GM18867 (cell line): ENCODE measurements at regions not wholly inside any gene's neighbourhood (a gene's known extent, or its start where the extent isn't known, plus 50 kb on each side); places are given as distances from the start of the nearest gene placed in this dataset.
"Not testable (repeated sequence)": the region's sequence is repeated elsewhere in the genome, so short reads cannot be mapped to it uniquely, and the experiment has no call there.

Experiments
- ATAC-seq: cut with Tn5 transposase; IDR thresholded peaks from one replicate; pipeline ENCODE4 v1.9.1; 2021; ENCODE audit warnings: mild to moderate bottlenecking, moderate library complexity; ENCODE audit not compliant: unreplicated experiment

DNA sequence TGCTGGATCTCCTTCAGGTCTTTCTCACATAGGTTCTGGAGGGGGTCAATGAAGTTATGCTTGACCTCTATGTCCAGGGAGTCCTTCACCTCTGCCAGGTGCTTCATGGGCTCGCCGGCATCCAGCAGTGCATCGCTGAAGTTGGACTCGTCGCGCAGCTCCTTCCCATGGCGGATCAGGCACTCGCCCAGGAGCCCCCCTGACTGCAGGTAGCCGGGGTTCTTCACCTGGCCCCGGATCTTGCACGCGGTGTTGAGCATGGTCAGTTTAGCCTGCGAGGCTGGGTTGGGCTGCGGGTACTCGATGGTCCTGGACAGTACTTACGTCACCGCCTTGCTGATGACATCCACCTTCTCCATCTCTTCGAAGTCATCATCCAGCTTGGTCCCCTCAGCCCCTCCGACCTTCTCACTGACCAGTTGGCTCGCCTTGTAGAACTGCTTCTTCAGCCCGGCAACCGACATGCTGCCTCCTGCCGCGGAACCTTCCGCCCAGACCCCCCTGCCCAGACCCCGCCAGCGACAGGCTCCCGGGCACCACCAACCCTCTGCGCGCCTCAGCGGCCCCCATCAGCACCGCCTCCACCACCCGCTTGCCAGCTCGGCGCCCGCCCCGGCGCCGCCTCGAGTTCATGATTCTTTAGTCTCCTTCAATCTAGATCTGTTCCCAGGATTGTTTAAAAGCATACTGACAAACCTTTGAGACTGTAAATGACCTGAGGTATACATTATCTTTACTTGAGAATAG is 99.8 kb downstream of the KPNA2 start:
- no peak for ATAC-seq

DNA sequence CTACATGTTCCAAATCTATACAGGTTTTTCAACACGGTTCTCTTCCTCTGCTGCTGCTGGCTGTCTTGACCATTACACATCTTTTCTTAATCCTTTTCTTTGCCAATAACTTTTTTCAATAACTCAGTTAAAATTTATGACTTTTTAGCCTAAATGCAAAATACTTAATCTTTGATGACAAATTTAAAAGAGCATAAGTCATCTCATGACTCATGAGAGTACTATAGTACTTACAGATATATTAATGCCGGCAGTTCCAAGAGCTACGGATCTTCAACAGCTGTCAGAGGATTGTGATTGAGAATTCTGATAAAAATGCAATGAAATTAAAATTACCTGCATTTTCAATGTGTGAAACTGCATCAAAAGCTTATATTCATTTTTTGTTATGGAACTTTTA is 105.5 kb downstream of the KPNA2 start:
- ATAC-seq, result no peak

DNA sequence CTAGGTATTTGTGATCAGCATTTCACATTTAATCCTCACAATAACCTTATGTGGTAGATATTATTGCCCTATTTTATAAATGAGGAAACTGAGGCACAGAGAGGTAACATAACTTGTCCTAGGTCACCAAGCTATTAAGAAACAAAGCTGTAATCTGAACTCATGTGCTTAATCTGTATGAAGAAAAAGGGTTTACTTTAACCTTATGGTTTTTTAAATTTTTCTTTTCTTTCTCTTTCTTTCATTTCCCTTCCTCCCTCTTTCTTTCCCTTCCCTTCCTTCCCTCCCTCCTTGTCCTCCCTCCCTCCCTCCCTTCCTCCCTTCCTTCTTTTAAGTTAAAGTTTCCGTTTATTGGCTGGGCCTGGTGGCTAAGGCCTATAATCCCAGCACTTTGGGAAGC is 105.2 kb upstream of the AMZ2 start:
- no peak for ATAC-seq

DNA sequence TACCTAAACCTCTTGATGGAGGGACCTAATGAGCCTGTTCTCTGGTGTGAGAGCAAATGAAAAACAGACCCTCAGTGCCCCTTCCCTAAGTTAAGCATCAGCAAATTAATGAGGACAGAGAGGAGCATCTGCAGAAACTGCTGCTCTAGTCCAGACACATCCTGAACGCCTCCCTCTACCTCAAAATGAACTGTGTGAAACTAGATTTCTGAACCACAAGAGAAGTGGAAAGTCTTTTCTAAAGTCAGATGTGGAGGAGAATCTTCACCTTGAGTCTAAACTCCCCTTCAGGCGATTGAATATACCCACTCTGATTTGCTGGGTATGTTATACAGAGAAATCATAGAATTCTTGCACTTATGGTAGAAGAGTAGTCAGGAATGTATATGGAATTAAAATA is 104.4 kb upstream of the AMZ2 start:
- no peak for ATAC-seq

DNA sequence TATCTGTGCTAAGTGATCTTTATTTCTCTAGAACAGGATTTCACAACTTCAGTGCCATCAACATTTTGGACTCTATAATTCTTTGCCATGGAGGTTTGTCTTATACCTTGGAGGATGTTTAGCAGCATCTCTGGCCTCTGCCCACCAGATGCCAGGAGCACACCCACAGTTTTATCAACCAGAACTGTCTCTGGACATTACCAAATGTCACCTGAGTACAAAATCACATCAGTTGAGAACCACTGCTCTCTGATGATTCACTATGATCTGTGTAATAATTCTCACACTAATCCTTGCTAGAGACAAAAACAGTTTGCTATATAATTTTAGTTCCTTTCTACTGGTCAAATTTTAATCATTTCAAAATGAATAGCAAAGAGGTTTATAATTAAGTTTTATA is 102.8 kb upstream of the AMZ2 start:
- ATAC-seq, result no peak

DNA sequence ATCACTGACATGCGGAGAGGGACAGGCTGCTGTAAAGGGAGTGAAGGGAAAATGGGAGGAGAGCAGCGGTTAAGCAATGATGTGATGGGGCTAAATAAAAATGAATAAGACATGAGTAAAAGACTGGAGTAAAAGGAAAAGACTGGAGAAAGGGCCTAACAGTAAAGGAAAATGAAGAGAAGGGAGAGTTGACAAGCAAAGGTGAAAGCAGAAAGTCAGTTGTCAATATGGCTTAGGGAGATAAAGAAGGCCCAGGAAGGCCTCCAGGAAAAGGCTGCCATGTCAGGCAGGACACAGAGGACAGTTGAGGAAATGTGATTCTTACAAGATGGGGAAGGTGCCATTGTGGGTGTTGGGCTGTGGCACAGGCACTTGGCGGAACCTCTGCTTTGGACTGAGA is 98.9 kb upstream of the AMZ2 start:
- ATAC-seq, result no peak

DNA sequence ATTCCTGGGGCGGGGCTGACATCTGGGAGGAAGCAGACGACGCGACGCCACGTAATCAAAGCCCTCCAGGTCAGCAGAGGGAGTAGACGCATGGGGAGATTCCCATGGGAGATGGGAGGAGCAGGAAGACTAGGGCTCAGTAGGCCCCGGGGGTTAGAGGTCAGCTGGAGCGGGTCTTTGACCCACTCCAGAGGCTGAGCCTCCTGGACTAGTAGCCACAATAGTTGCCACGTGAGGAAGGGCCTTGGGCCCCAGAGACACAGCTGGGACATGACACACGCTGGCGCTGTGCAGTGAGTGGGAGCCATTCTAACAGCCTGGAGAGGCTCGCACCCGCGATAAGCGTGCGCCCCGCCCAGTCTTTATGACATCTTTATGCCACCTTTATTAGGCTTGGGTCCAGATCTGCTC is 95.7 kb upstream of the AMZ2 start:
- ATAC-seq, result no peak

DNA sequence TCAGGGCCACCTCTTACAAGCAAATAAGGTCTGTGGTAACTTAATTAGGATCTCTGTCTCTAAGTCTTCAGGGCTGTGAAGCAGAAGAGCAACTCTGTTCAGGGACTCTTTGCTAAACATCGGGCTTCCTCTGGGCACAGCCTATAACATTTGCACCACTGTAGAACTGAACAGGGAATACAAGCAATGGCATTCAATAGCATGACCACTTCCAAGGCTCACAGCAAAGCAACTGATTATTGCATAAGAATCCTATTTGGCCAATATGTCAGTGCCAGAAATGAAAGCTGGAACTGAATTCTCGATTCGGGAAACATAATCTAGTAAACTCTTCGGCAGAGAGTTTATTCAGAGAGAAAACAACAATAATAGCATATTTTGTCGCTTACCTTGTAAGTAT is 92.2 kb upstream of the AMZ2 start:
- no peak for ATAC-seq

DNA sequence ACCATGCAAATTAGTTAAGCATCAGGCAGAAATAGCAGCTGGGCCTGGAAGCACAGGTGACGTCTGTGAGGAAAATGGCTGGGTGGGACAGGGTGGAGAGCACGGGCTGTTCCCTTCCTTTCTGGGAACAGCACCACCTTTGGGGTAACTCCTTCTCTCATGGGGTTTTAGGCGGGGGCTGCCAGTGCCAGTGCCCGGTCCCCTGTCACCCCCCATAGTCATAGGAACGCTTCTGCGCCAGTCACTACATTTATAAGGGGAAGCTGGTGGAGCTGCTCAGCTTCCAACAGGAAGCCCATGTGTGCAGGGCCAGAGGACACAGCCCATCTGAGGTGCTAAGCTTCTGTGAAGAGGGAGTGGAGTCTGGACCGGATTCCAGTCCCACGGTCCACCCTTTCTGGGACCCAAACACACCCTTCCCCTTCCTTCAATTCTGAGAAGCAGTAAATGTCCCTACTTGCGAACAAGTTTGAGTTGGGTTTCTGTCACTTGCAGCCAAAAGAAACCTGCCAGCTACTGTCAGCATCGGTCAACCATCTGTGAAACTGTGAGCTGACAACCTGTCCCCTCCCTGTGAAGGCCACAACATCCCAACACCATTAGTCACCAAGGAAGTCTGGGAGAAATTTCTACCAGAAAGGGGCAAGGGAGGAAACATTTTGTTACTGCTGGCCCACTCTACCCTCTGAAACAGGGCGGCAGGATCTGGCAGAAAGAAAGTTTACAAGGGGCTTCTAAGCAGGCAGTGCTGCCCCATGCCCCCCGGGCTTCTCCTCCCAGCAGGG is 86.0 kb upstream of the AMZ2 start:
- no peak for ATAC-seq

DNA sequence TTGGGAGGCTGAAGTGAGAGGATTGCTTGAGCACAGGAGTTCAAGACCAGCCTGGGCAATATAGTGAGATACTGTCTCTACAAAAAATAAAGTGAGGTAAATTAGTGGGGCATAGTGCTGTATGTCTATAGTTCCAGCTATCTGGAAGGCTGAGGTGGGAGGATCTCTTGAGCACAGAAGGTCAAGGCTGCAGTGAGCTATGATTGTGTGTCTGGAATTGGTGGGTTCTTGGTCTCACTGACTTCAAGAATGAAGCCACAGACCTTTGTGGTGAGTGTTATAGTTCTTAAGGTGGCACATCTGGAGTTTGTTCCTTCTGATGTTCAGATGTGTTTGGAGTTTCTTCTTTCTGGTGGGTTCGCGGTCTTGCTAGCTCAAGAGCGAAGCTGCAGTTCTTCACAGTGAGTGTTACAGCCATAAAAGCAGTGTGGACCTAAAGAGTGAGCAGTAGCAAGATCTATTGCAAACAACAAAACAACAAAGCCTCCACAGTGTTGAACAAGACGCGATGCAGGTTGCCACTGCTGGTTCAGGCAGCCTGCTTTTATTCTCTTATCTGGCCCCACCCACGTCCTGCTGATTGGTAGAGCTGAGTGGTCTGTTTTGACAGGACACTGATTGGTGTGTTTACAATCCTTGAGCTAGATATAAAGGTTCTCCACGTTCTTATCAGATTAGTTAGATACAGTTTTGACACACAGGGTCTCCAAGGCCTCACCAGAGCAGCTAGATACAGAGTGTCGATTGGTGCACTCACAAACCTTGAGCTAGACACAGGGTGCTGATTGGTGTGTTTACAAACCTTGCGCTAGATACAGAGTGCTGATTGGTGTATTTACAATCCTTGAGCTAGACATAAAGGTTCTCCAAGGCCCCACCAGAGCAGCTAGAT is 79.3 kb upstream of the AMZ2 start:
- ATAC-seq, result not testable (repeated sequence)

DNA sequence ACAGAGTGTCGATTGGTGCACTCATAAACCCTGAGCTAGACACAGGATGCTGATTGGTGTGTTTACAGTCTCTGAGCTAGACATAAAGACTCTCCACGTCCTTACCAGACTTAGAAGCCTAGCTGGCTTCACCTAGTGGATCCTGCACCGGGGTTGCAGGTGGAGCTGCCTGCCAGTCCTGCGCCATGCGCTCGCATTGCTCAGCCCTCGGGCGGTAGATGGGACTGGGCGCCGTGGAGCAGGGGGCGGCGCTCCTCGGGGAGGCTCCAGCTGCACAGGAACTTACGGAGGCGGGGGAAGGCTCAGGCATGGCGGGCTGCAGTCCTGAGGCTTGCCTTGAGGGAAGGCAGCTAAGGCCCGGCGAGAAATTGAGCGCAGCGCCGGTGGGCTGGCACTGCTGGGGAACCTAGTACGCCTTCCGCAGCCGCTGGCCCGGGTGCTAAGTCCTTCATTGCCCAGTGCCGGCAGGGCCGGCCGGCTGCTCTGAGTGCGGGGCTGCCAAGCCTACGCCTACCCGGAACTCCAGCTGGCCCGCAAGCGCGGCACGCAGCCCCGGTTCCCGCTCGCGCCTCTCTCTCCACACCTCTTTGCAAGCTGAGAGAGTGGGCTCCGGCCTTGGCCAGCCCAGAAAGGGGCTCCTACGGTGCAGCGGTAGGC is 78.5 kb upstream of the AMZ2 start:
- not testable (repeated sequence) for ATAC-seq

DNA sequence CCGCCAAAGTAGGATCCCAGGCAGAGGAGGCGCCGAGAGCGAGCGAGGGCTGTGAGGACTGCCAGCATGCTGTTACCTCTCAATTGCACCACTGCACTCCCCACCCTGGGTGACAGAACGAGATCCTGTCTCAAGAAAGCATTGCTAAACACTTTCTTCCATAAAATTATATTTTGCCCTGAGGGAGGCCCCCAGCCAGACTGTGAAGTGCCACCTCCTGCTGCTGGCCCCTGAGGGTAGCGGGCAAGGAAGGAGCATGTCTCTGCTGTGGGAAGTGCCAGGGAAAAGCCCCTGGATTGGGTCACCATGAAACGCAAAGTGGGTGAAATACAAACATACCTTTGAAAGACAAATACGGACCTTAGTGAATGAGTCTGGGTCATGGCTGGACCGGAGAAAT is 78.0 kb upstream of the AMZ2 start:
- no peak for ATAC-seq

DNA sequence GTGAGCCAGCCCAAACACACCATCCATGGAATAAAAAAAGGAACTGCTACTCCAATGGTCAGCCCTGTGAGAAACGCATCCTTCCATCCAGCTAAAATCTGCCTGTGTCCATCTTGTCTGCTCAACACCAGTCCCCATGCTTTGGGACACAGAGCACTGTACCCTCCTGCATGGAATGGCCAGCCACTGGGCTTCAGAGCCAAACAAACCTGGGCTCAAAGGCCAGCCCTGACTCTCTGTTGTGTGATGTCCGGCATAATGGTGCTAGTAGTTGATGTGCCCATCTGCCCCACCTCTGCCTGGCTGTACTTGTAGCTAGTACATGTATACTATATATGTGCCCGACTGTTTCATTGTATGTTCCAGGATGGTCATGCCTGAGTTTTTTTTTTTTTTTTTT is 77.6 kb upstream of the AMZ2 start:
- ATAC-seq, result no peak

DNA sequence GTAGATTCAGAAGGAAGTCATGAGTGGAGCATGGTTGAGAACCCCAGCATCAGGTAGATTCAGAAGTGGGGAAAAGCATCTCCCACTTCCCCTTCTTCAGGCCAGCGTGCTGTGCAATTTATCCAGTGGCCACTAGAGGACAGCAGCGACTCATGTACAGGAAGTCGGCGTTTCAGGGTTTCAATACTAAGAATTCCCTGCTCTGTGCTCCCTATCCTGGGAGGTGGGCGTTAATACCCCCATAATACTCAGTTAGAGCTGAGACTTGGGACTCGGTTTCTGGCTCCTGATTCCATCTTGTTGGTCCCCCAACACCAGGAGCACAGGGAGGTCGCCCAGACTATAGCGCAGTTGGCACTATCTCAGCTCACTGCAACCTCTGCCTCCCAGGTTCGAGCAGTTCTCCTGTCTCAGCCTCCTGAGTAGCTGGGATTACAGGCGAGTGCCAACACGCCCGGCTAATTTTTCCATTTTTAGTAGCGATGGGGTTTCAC is 75.3 kb upstream of the AMZ2 start:
- ATAC-seq, result peak; percentile 70

DNA sequence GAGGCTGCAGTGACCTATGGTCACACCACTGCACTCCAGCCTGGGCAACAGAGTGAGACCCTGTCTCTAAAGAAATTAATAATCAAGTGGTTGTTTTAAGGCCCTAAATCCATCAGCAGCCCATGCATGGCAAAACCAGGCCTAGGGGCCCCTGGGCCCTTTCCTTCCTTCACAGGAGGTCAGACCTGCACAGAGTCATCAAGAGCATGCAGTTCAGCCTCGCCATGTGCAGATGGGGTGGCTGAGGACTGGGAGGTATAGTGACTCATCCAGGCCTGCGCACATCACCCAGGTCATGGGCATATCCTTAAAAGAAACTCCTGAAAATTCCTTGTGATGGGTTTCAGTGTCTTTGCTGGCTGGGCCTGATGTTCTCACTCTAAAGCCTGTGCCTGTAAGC is 72.4 kb upstream of the AMZ2 start:
- no peak for ATAC-seq

DNA sequence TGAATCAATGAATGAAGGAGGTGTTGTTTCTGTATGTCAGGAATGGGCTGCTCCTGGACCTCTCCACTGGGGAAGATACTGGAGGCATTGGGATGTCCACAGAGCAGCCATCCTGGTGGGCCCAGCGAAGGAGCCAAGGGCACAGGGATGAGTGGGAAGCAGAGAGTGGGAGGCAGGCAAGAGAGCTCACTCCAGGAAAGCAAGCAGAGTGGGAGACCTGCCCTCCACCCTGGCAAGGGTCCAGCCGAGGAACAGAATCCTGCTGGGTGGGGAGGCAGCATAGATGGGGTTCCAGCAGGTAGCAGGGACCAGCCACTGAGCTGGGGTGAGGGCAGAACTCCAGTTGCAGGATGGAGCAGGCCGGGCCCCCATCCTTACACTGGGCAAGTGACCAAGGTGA is 71.9 kb upstream of the AMZ2 start:
- no peak for ATAC-seq

DNA sequence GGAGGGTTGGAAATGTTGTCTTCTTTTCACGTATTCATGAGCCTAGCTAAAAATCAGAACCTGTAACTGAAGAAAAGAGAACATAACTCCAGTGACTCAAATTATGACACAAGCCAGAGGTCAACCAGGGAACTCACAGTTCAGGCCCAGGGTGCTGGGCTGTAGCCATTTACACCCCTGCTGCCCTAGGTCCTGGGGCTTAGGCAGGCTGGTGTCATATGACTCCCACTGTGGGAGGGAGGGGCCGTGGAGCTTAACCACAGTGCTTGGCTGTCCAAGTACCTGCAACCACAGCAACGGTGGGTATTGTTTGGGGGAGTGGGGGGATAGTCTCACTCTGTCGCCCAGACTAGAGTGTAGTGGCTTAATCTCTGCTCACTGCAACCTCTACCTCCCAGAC is 71.1 kb upstream of the AMZ2 start:
- no peak for ATAC-seq

DNA sequence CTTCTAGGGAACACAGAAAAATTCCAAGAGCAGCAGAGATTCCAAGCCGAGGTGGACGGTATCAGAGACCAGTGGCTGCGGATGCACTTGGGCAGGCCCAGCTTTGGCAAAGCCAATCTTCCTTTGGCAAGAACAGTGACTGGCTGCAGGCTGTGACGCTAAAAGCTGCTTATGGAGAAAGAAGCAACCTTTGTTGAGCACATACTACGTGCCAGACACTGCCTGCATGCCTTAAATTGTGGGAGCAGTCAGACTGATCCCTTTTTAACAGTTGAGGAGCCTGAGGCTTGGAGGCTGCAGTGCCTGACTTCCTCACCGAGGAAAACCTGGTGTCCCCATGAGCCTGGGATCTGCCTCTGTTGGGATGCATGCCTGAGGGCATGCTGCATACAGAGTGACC is 69.0 kb upstream of the AMZ2 start:
- no peak for ATAC-seq

DNA sequence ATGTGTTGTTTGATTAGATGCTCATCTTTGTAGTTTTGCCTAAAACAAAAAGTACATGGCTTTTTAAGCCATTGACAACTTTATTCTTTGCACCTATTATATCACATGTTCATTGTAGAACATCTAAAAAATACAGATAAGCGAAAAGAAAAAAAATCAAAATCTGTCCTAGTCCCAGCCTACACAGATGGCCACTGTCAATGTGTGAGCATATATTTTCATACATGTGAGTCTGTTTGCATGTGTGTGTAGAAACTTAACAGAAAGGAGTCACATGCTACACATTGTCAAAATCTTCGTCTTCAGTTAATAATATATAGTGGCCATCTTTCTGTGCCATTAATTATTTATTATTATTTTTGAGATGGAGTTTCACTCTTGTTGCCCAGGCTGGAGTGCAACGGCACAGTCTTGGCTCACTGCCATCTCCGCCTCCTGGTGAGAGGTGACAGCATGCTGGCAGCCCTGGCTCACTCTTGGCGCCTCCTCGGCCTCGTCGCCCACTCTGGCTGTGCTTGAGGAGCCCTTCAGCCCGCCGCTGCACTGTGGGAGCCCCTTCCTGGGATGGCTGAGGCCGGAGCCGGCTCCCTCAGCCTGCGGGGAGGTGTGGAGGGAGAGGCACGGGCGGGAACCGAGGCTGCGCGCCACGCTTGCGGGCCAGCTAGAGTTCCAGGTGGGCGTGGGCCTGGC is 68.5 kb upstream of the AMZ2 start:
- ATAC-seq, result no peak

DNA sequence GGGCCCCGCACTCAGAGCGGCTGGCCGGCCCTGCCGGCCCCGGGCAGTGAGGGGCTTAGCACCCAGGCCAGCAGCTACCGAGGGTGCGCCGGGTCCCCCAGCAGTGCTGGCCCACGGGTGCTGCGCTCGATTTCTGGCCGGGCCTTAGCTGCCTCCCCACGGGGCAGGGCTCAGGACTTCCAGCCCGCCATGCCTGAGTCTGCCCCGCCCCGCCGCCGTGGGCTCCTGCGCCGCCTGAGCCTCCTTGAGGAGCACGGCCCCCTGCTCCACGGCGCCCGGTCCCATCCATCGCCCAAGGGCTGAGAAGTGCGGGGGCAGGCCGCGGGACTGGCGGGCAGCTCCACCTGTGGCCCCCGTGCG is 67.9 kb upstream of the AMZ2 start:
- ATAC-seq, result no peak

DNA sequence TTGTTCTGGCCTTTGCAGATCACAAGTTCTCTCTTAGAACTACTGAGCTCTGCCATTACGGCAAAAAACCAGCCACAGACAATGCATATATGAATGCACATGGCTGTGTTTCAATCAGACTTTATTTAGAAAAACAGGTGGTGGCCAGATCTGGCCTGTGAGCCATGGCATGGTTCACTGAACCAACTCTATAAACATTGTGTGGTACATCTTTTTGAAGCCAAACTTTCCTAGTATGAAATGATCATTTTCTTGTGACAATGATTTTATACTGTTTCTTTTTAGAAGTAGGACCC is 65.9 kb upstream of the AMZ2 start:
- peak; percentile 40 for ATAC-seq
